ENCODE measurements at regions not wholly inside any gene's neighbourhood (a gene's known extent, or its start where the extent isn't known, plus 50 kb on each side); places are given as distances from the start of the nearest gene placed in this dataset.

DNA sequence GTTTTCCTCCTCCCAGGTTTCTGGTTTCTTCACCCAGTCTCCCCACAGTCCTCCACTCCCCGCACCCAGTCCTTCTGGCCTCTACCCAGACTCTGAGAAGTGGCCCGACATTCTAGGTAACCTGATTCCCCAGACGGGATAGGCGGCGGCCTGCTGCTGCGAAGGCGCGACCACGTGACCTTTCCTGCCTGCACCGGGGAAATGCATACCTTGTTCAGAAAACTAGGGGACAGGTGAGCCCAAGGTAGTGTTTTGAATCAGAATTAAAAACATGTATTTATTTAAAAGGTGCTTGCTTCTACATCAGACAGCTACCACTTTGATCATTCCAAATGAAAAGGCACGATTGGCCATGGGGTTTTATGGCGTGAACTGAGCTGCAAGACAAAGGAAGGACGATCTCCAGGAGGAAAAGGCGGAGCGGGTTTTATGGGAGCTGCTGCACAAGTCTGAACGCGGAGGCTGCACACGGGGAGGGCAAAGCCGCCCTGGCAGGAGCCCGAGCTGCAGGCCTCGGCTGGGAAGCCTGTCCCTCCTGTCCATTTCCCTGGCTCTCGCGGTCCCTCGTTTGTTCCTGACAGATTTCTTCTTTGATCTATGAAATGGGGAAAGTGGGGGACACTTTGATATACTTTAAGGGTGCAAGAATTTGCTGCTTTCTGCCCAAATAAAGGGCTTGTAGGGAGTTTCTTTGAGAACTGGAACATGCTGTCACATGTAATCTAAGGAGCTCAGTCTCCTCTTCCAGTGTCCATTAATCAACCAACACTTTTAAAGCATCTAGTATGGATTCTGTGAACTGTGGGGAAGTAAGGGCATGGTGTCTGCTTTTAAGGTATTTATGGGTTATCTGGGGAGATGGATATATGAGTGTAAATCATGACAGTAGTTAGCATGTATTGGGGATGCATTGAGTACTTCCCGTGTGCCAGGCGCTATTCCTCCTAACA, 150.9 kb downstream of the SPRY1 start:
- TF ChIP-seq, protein P1, sequence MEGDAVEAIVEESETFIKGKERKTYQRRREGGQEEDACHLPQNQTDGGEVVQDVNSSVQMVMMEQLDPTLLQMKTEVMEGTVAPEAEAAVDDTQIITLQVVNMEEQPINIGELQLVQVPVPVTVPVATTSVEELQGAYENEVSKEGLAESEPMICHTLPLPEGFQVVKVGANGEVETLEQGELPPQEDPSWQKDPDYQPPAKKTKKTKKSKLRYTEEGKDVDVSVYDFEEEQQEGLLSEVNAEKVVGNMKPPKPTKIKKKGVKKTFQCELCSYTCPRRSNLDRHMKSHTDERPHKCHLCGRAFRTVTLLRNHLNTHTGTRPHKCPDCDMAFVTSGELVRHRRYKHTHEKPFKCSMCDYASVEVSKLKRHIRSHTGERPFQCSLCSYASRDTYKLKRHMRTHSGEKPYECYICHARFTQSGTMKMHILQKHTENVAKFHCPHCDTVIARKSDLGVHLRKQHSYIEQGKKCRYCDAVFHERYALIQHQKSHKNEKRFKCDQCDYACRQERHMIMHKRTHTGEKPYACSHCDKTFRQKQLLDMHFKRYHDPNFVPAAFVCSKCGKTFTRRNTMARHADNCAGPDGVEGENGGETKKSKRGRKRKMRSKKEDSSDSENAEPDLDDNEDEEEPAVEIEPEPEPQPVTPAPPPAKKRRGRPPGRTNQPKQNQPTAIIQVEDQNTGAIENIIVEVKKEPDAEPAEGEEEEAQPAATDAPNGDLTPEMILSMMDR (IDR thresholded peaks at IDR 0.05), result no peak
- TF ChIP-seq POLR2A (IDR thresholded peaks at IDR 0.05), result no peak

Data from esophagus squamous epithelium (tissue), 4 donors.